Upper lobe of left lung (tissue), 6 donors: ENCODE measurements at regions not wholly inside any gene's neighbourhood (a gene's known extent, or its start where the extent isn't known, plus 50 kb on each side); places are given as distances from the start of the nearest gene placed in this dataset.

Experiments
- ATAC-seq, 2 donors: fragments of 200-7000 bp; cut with Tn5 transposase; one replicate each; pipeline ENCODE4 v1.9.1; 2022; ENCODE audit warnings: mild to moderate bottlenecking in 2 of 2, moderate library complexity in 2 of 2; ENCODE audit not compliant: low FRiP score in 2 of 2
- DNase-seq, 2 donors: peaks; one replicate each; pipeline ENCODE4 v3.0.0-alpha.2; 2019 to 2020
- H3K27ac ChIP-seq, 4 donors: fragments of 200-600 bp; sonication (generic); one replicate each; pipeline ENCODE4 v1.5.1; 2016 to 2019
- H3K27me3 ChIP-seq, 4 donors: fragments of 200-600 bp; sonication (generic); one replicate each; pipeline ENCODE4 v1.5.1; 2017 to 2019
- H3K36me3 ChIP-seq, 4 donors: fragments of 200-600 bp; sonication (generic); one replicate each; pipeline ENCODE4 v1.5.1; 2016 to 2019
- H3K4me1 ChIP-seq, 4 donors: fragments of 200-600 bp; sonication (generic); one replicate each; pipeline ENCODE4 v1.5.1; 2018 to 2019
- H3K4me3 ChIP-seq, 4 donors: fragments of 200-600 bp; sonication (generic); one replicate each; pipeline ENCODE4 v1.5.1; 2017 to 2019; ENCODE audit warnings: mild to moderate bottlenecking in 2 of 4, moderate library complexity in 1 of 4
- H3K9me3 ChIP-seq, 4 donors: fragments of 200-600 bp; sonication (generic); one replicate each; pipeline ENCODE4 v1.5.1; 2018 to 2019
- CTCF ChIP-seq, 6 experiments: fragments of 450-650 bp in 4 of 6; fragments of 200-600 bp in 2 of 6; sonication (generic) in 2 of 6; IDR thresholded peaks; one replicate each; pipeline ENCODE4 v1.5.1; 2016 to 2019; ENCODE audit warnings: antibody characterized with exemption in 6 of 6
- EP300 ChIP-seq, 4 donors: sonication (generic); formaldehyde crosslinking; IDR thresholded peaks; one replicate each; pipeline ENCODE4 v1.5.1; 2017; ENCODE audit warnings: antibody characterized with exemption in 4 of 4, control low read depth in 2 of 4
- POLR2A ChIP-seq, 4 donors: fragments of 450-650 bp; IDR thresholded peaks; one replicate each; pipeline ENCODE4 v1.5.1; 2016 to 2017; ENCODE audit warnings: antibody characterized with exemption in 4 of 4, mild to moderate bottlenecking in 2 of 4
- POLR2AphosphoS5 ChIP-seq, 2 donors: sonication (generic); formaldehyde crosslinking; IDR thresholded peaks; one replicate each; pipeline ENCODE4 v1.5.1; 2017; ENCODE audit warnings: antibody characterized with exemption in 2 of 2
- WGBS, 2 donors: methylation state at CpG; one replicate each; pipeline ENCODE4 v1.1.5; 2017 to 2018; 5-methylcytosine and 5-hydroxymethylcytosine counted together
- donor health status: DM: no; HTN: no; CAD: no; lungs with moderate emphysema.
- donor health status: DM: no; HTN: yes; CAD: no; lungs with severe emphysema.

GRCh38 chr16:65774350-65774749, 592.1 kb upstream of the CDH5 start:
- no peaks in the 10 kb centered on the region for H3K4me1 ChIP-seq
- 60 to 71% methylated on average over 1 to 3 of the region's 3 CpGs for WGBS, 2 donors
- no peaks in the 10 kb centered on the region for H3K27me3 ChIP-seq
- no peaks in the 10 kb centered on the region for H3K36me3 ChIP-seq
- no peak for DNase-seq
- H3K9me3 ChIP-seq, result peaks cover 0 to 8% (median 2%) of the 10 kb centered on the region in 4 donors
- H3K27ac ChIP-seq, result no peak overlapping the region
- ATAC-seq, result no peak
- TF ChIP-seq CTCF (IDR thresholded peaks at IDR 0.05) (no peak), EP300 (IDR thresholded peaks at IDR 0.05) (no peak), POLR2AphosphoS5 (IDR thresholded peaks at IDR 0.05) (no peak), POLR2A (IDR thresholded peaks at IDR 0.05) (no peak)
- no peak overlapping the region for H3K4me3 ChIP-seq

- Histone ChIP-seq H3K27ac (no peak overlapping the region), H3K9me3 (peaks cover 0 to 8% (median 2%) of the 10 kb centered on the region in 4 donors), H3K36me3 (no peaks in the 10 kb centered on the region), H3K4me3 (no peak overlapping the region), H3K4me1 (no peaks in the 10 kb centered on the region), H3K27me3 (no peaks in the 10 kb centered on the region)
- ATAC-seq (no peak), DNase-seq (no peak)
- 58 to 66% methylated on average over 10 of the region's 10 CpGs for WGBS, 2 donors
- TF ChIP-seq EP300 (IDR thresholded peaks at IDR 0.05) (no peak), POLR2A (IDR thresholded peaks at IDR 0.05) (no peak), POLR2AphosphoS5 (IDR thresholded peaks at IDR 0.05) (no peak), CTCF (IDR thresholded peaks at IDR 0.05) (no peak)
Observed at GRCh38 chr16:65773301-65773874, 593.1 kb upstream of the CDH5 start.

GRCh38 chr16:65772134-65772732, 594.3 kb upstream of the CDH5 start:
- 79 to 81% methylated on average over 5 of the region's 5 CpGs for WGBS, 2 donors
- ATAC-seq (no peak), DNase-seq (no peak)
- peaks cover 0 to 8% (median 2%) of the 10 kb centered on the region in 4 donors for H3K9me3 ChIP-seq
- H3K4me1 ChIP-seq, result no peaks in the 10 kb centered on the region
- no peak for TF ChIP-seq CTCF (IDR thresholded peaks at IDR 0.05)
- no peak overlapping the region for H3K27ac ChIP-seq
- no peaks in the 10 kb centered on the region for H3K27me3 ChIP-seq
- no peak overlapping the region for H3K4me3 ChIP-seq
- H3K36me3 ChIP-seq, result no peaks in the 10 kb centered on the region

- no peak overlapping the region for H3K4me3 ChIP-seq
Observed at GRCh38 chr16:65771707-65772106, 594.8 kb upstream of the CDH5 start.

GRCh38 chr16:65770752-65771151, 595.7 kb upstream of the CDH5 start:
- H3K36me3 ChIP-seq, result no peaks in the 10 kb centered on the region
- H3K4me3 ChIP-seq, result no peak overlapping the region
- WGBS, 2 donors, result 75 to 79% methylated on average over 1 of the region's 1 CpG
- no peak overlapping the region for H3K27ac ChIP-seq
- no peaks in the 10 kb centered on the region for H3K4me1 ChIP-seq
- H3K9me3 ChIP-seq, result peaks cover 0 to 8% (median 2%) of the 10 kb centered on the region in 4 donors
- DNase-seq (no peak), ATAC-seq (no peak)
- TF ChIP-seq EP300 (IDR thresholded peaks at IDR 0.05) (no peak), CTCF (IDR thresholded peaks at IDR 0.05) (no peak), POLR2AphosphoS5 (IDR thresholded peaks at IDR 0.05) (no peak), POLR2A (IDR thresholded peaks at IDR 0.05) (no peak)
- H3K27me3 ChIP-seq, result no peaks in the 10 kb centered on the region

More at GRCh38 chr16:65771707-65772106, 594.8 kb upstream of the CDH5 start:
- no peaks in the 10 kb centered on the region for H3K4me1 ChIP-seq
- H3K9me3 ChIP-seq, result peaks cover 0 to 8% (median 2%) of the 10 kb centered on the region in 4 donors
- 14% methylated on average over 1 of the region's 1 CpG for WGBS, 2 donors
- H3K27me3 ChIP-seq, result no peaks in the 10 kb centered on the region
- TF ChIP-seq POLR2AphosphoS5 (IDR thresholded peaks at IDR 0.05), result no peak
- no peak for TF ChIP-seq EP300 (IDR thresholded peaks at IDR 0.05)
- no peak for DNase-seq
- no peaks in the 10 kb centered on the region for H3K36me3 ChIP-seq
- no peak overlapping the region for H3K27ac ChIP-seq
- ATAC-seq, result no peak
